ACC112 (cell line): ENCODE measurements at regions not wholly inside any gene's neighbourhood (a gene's known extent, or its start where the extent isn't known, plus 50 kb on each side); places are given as distances from the start of the nearest gene placed in this dataset.

Experiments
- H2AFZ ChIP-seq: fragments of 200-600 bp; sonication (generic); one replicate; pipeline ENCODE4 v1.6.0; 2017; ENCODE audit warnings: antibody characterized with exemption, low read length; ENCODE audit not compliant: unreplicated experiment
- H3K27ac ChIP-seq: fragments of 200-600 bp; sonication (generic); 2 replicates; pipeline ENCODE4 v1.5.1; 2014; ENCODE audit warnings: low read depth, mild to moderate bottlenecking, antibody characterized with exemption, low read length, moderate library complexity
- H3K27me3 ChIP-seq: fragments of 200-600 bp; sonication (generic); 2 replicates; pipeline ENCODE4 v1.6.1; 2014; ENCODE audit warnings: mild to moderate bottlenecking, antibody characterized with exemption, low read length, moderate library complexity, mixed read lengths; ENCODE audit not compliant: insufficient read depth
- H3K36me3 ChIP-seq: fragments of 200-600 bp; sonication (generic); 2 replicates; pipeline ENCODE4 v1.6.1; 2016; ENCODE audit warnings: mild to moderate bottlenecking, antibody characterized with exemption, low read length, moderate library complexity, mixed read lengths; ENCODE audit not compliant: insufficient read depth
- H3K4me1 ChIP-seq: fragments of 200-600 bp; sonication (generic); one replicate; pipeline ENCODE4 v1.6.1; 2016; ENCODE audit warnings: low read length, mixed read lengths; ENCODE audit not compliant: insufficient read depth, unreplicated experiment, control insufficient read depth
- H3K4me3 ChIP-seq: fragments of 200-600 bp; sonication (generic); 2 replicates; pipeline ENCODE4 v1.5.1; 2014; ENCODE audit warnings: mild to moderate bottlenecking, low read depth, low read length
- H3K79me2 ChIP-seq: fragments of 200-600 bp; sonication (generic); one replicate; pipeline ENCODE4 v1.6.0; 2016; ENCODE audit warnings: low read length; ENCODE audit not compliant: control insufficient read depth, unreplicated experiment, insufficient read depth

DNA sequence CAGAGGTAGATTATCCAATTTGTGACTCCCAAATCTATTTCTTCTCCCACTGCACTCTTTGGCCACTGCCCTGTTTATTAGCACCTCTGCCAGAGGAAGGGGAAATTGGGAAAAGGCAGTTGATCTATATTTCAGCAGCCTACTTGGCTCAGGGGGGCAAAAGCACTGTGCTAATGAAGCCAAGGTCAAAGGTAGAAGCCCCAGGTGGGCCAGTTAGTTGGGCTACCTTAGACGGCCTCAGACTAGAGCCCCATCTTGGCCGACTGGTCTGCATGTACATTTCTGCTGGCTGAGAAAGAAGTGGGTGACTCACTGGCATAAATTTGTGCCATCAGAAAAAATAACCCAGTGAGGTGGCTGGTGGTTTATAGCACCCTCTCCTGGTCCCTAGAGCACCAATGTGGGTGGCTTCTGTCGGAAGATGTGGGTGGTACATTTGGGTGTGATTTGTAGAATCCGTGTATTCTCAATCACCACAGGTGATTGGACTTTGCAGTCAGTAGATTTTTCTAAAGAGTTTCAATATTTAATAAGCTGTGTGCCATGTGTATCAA lies 293.3 kb upstream of the MKI67 start:
- no peaks in the 10 kb centered on the region for H3K27me3 ChIP-seq
- no peaks in the 10 kb centered on the region for H3K36me3 ChIP-seq
- no peak overlapping the region for H3K4me3 ChIP-seq
- no peak overlapping the region for H2AFZ ChIP-seq
- H3K79me2 ChIP-seq = no peaks in the 10 kb centered on the region
- H3K4me1 ChIP-seq = no peaks in the 10 kb centered on the region
- H3K27ac ChIP-seq = no peak overlapping the region

GRCh38 chr10:128420623-128421022 lies 294.4 kb upstream of the MKI67 start:
- Histone ChIP-seq H3K79me2 (no peaks in the 10 kb centered on the region), H3K4me1 (no peaks in the 10 kb centered on the region), H2AFZ (no peak overlapping the region), H3K27ac (no peak overlapping the region), H3K36me3 (no peaks in the 10 kb centered on the region), H3K4me3 (no peak overlapping the region), H3K27me3 (no peaks in the 10 kb centered on the region)

- Histone ChIP-seq H2AFZ (no peak overlapping the region), H3K27me3 (no peaks in the 10 kb centered on the region), H3K36me3 (no peaks in the 10 kb centered on the region), H3K79me2 (no peaks in the 10 kb centered on the region), H3K27ac (no peak overlapping the region), H3K4me1 (no peaks in the 10 kb centered on the region), H3K4me3 (no peak overlapping the region)
Measured at GRCh38 chr10:128421371-128422160, 295.3 kb upstream of the MKI67 start.

DNA sequence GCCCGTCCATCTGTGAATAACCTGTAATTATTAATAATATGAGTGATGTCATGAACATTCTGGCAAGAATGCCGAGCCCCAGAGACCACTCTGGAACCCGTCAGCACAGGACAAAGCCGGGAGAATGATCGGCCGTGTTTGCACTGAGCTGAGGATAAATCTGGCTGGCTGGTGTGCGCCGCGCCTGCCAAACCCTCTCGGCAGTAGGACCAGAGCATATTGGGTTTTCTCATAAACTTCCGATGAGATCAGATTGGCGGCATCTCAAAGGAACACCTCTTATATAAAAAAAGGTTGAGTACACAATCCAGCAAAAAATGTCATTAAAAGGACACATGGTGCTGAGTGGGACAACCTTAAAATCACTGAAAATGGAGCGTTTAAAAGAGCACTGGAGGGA lies 296.0 kb upstream of the MKI67 start:
- no peaks in the 10 kb centered on the region for H3K79me2 ChIP-seq
- no peaks in the 10 kb centered on the region for H3K27me3 ChIP-seq
- no peaks in the 10 kb centered on the region for H3K36me3 ChIP-seq
- H3K27ac ChIP-seq = no peak overlapping the region
- no peaks in the 10 kb centered on the region for H3K4me1 ChIP-seq
- no peak overlapping the region for H2AFZ ChIP-seq
- no peak overlapping the region for H3K4me3 ChIP-seq

DNA sequence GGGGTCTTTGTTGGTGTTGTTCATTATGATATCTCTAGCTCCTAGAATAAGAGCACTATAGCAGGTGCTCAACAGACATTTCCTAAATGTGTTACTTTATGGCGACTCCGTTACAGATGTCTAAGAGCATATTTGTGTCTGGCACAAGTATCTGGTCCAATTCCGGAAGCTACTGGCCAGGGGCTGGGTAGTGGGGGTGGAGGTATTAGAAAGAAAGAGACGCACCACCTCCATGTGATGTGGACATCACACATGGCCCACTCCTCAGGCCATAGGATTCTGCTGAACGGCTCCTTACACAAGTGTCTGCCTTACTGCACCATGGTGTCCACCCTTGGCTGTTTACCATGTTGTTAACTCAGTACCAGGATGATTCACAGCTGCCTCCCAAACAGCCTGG lies 296.8 kb upstream of the MKI67 start:
- Histone ChIP-seq H3K4me1 (no peaks in the 10 kb centered on the region), H3K79me2 (no peaks in the 10 kb centered on the region), H3K4me3 (no peak overlapping the region), H3K36me3 (no peaks in the 10 kb centered on the region), H3K27ac (no peak overlapping the region), H3K27me3 (no peaks in the 10 kb centered on the region), H2AFZ (no peak overlapping the region)

DNA sequence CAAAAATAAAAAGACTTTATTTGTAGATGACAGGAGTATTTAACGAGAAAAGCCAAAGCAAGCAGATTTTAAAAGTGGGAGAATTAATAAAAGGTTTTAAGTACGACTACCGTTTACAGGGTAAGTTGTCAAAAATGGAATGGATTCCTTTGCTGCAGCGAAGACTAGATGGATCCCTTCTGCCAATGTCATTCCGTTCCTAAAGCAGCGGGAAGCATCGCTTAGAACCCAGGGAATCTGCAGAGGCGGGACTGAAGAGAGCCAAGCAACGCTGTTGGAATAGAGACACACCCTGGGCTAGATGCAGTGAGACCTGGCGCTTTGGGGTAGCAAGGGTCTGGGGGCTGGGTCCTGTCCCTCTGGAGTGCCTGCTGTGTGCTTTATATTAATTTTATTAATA lies 303.1 kb upstream of the MKI67 start:
- Histone ChIP-seq H3K27ac (no peak overlapping the region), H3K36me3 (no peaks in the 10 kb centered on the region), H3K4me1 (no peaks in the 10 kb centered on the region), H3K79me2 (no peaks in the 10 kb centered on the region), H3K4me3 (no peak overlapping the region), H2AFZ (no peak overlapping the region), H3K27me3 (no peaks in the 10 kb centered on the region)

DNA sequence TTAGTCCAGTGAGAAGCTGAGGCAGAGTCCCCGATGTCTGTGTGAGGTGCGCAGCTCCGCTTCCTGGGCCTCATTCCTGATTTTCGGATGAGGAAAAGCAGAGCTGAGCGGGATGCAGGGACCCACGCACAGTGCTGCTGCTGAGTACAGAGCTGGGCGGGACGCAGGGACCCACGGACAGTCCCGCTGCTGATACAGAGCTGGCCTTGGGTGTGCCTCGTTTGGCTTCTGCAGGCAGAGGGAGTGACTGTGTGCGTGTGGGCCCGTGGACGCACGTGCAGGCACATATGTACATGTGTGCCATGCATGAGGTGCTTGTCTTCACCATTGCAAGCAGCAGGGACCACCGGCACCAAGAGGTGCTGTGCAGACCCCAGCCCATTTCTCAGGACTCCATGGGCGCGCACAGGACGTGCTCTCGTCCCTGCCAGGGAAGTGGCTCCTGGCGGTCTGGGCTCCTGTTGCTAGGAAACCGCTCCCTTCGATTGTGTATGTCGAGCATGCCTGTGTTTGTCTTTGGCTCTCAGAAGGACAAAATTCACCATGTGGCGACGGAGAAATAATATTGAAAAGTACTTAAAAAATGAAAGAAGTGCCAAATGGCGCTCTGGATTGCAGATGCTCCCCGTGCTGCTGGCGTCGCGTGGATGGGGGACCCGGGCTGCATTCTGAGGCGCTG lies 303.8 kb upstream of the MKI67 start:
- Histone ChIP-seq H3K27ac (no peak overlapping the region), H3K27me3 (no peaks in the 10 kb centered on the region)

DNA sequence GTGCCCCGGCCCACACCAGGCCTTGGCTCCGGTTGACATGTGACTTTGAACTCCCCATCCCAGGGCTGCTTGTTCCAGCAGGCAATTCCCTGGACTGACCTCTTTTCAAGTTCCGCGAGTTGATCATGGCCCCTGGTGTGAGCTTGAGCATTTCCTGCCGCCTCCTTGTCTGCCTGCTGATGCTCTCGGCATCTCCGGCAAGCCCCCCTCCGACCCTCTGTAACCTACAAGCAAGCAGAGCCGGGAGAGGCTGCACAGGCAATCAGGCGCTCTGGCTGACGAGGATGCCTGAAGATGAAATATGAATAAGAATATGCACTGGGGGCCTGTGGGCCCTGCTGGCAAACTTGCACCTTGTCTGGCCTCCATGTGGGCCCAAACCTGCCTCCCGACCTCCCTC lies 304.9 kb upstream of the MKI67 start:
- H3K4me1 ChIP-seq = no peaks in the 10 kb centered on the region
- no peak overlapping the region for H3K4me3 ChIP-seq
- H3K27me3 ChIP-seq = no peaks in the 10 kb centered on the region
- no peaks in the 10 kb centered on the region for H3K79me2 ChIP-seq
- H3K36me3 ChIP-seq = no peaks in the 10 kb centered on the region
- H2AFZ ChIP-seq = no peak overlapping the region
- H3K27ac ChIP-seq = no peak overlapping the region

More for the DNA sequence above, 303.8 kb upstream of the MKI67 start:
- Histone ChIP-seq H2AFZ (no peak overlapping the region), H3K4me3 (no peak overlapping the region), H3K4me1 (no peaks in the 10 kb centered on the region), H3K79me2 (no peaks in the 10 kb centered on the region), H3K36me3 (no peaks in the 10 kb centered on the region)

DNA sequence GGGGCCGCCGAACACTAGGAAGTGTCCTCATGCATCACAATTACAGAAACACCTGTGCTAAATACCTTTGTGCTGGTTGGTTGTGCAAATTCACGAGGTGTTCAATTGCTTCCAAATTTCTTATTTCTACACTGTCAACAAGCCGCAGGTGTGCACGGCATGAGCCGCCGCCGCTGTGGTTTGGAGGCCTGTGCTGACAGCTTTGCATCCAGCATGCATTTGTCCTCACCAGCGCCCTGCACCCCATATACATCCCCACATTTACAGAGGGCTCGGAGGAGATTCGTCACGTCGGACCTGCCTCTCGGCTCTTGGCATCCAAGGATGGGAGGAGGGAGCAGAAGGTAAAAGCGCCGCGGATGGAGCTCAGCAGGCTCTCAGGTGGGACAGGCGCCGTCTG lies 305.3 kb upstream of the MKI67 start:
- Histone ChIP-seq H3K36me3 (no peaks in the 10 kb centered on the region), H3K27ac (no peak overlapping the region), H3K79me2 (no peaks in the 10 kb centered on the region), H3K4me3 (no peak overlapping the region), H2AFZ (no peak overlapping the region), H3K4me1 (no peaks in the 10 kb centered on the region), H3K27me3 (no peaks in the 10 kb centered on the region)

GRCh38 chr10:128432011-128432410 lies 305.8 kb upstream of the MKI67 start:
- Histone ChIP-seq H3K79me2 (no peaks in the 10 kb centered on the region), H3K27me3 (no peaks in the 10 kb centered on the region), H3K36me3 (no peaks in the 10 kb centered on the region), H3K4me3 (no peak overlapping the region), H2AFZ (no peak overlapping the region), H3K27ac (no peak overlapping the region), H3K4me1 (no peaks in the 10 kb centered on the region)

GRCh38 chr10:128432423-128432822 lies 306.2 kb upstream of the MKI67 start:
- no peaks in the 10 kb centered on the region for H3K27me3 ChIP-seq
- H3K4me1 ChIP-seq = no peaks in the 10 kb centered on the region
- no peak overlapping the region for H3K4me3 ChIP-seq

More at GRCh38 chr10:128432423-128432822, 306.2 kb upstream of the MKI67 start:
- no peak overlapping the region for H3K27ac ChIP-seq
- H3K79me2 ChIP-seq = no peaks in the 10 kb centered on the region
- no peaks in the 10 kb centered on the region for H3K36me3 ChIP-seq
- no peak overlapping the region for H2AFZ ChIP-seq
